ENCODE measurements at regions not wholly inside any gene's neighbourhood (a gene's known extent, or its start where the extent isn't known, plus 50 kb on each side); places are given as distances from the start of the nearest gene placed in this dataset.

DNA sequence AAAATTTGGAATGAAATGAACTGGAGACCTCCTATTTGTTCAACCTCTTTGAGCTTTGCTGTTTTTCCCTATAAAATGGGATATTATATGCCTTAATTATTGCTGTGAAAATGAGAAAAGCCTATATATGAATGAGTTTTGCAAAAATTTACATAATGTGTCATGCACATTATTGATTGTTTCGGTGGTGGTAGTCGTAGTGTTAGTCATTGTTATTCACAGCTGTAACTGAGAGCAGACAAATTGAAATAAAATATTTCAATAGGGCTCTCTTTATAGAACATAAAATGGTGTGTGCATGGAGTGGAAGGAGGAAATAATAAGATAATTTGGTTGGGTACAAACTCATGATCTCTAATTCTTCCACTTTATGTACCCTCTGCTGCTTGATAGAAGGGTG is 153.7 kb upstream of the GADL1 start:
- TF ChIP-seq GATA2 (IDR thresholded peaks at IDR 0.05; ENCODE audit: low read depth, low read length) (no peak), GATA3 (IDR thresholded peaks at IDR 0.05; ENCODE audit: low read depth, low read length) (no peak)

Data from SH-SY5Y (cell line).